HCT116 (cell line): ENCODE measurements at regions not wholly inside any gene's neighbourhood (a gene's known extent, or its start where the extent isn't known, plus 50 kb on each side); places are given as distances from the start of the nearest gene placed in this dataset.

Experiments used
- ATAC-seq: fragments of 200-7000 bp; cut with Tn5 transposase; 2 replicates; pipeline ENCODE4 v1.9.1; 2020; ENCODE audit warnings: mild to moderate bottlenecking, moderate library complexity
- BruUV-seq: library from RNA; stranded (reverse); fragments of 400-500 nt; replicated peaks from 2 replicates; lab custom pipeline; 2021; lab: Mats Ljungman, UMichigan
- CTCF ChIA-PET: fragments of 300-600 bp; sonication (Branson Sonifier 250); formaldehyde crosslinking; loops from one replicate; lab custom pipeline; 2021; ENCODE audit warnings: antibody characterized with exemption; lab: Charles Lee
- POLR2A ChIA-PET: fragments of 300-600, 350-600 bp; sonication (Branson Sonifier 250); formaldehyde crosslinking; loops from one replicate; lab custom pipeline; 2021; ENCODE audit warnings: antibody characterized with exemption; lab: Charles Lee
- RAD21 ChIA-PET, 2 experiments: fragments of 300-600 bp; sonication (Branson Sonifier 250); formaldehyde crosslinking; loops; one replicate each; lab custom pipeline; 2023; ENCODE audit warnings: low total read pairs in 2 of 2; ENCODE audit not compliant: uncharacterized antibody in 2 of 2, unreplicated experiment in 2 of 2, low non-redundant PET in 1 of 2; lab: Charles Lee
- DNase-seq: peaks from one replicate; pipeline ENCODE4 v3.0.0-alpha.2; 2010; ENCODE audit warnings: low read depth, low spot score
- H2AFZ ChIP-seq: fragments of 200-600 bp; shearing (Covaris generic), sonication (generic); 2 replicates; pipeline ENCODE4 v1.6.1; 2017; ENCODE audit warnings: low read depth, mixed run types, mixed read lengths, antibody characterized with exemption, low read length; ENCODE audit not compliant: poor library complexity, severe bottlenecking
- H3K27ac ChIP-seq: 2 replicates; pipeline ENCODE4 v1.5.1; 2012; ENCODE audit warnings: low read depth, low read length
- H3K27me3 ChIP-seq: fragments of 200-600 bp; sonication (generic); 2 replicates; pipeline ENCODE4 v1.6.1; 2016; ENCODE audit warnings: mixed run types, low read length, mixed read lengths; ENCODE audit not compliant: insufficient read depth
- H3K36me3 ChIP-seq, 2 experiments: fragments of 200-500 bp in 1 of 2; fragments of 200-600 bp in 1 of 2; sonication (Bioruptor generic) in 1 of 2; sonication (generic) in 1 of 2; 2 replicates each; pipeline versions ENCODE4 v1.5.1 to v1.6.1; 2014 to 2016; ENCODE audit warnings: low read length in 2 of 2, inconsistent platforms in 1 of 2, mixed read lengths in 1 of 2, mixed run types in 1 of 2; ENCODE audit not compliant: insufficient read depth in 2 of 2, control insufficient read depth in 1 of 2
- H3K4me1 ChIP-seq, 2 experiments: fragments of 200-600 bp in 1 of 2; sonication (generic) in 1 of 2; 2 replicates each; pipeline versions ENCODE4 v1.5.1 to v1.6.1; 2012 to 2017; ENCODE audit warnings: low read length in 2 of 2, inconsistent platforms in 1 of 2, mild to moderate bottlenecking in 1 of 2, mixed read lengths in 1 of 2, mixed run types in 1 of 2, moderate library complexity in 1 of 2; ENCODE audit not compliant: insufficient read depth in 2 of 2, control insufficient read depth in 1 of 2
- H3K4me2 ChIP-seq: fragments of 200-600 bp; sonication (generic); 2 replicates; pipeline ENCODE4 v1.6.1; 2017; ENCODE audit warnings: mixed run types, low read length, mixed read lengths
- H3K4me3 ChIP-seq, 2 experiments: fragments of 200-600 bp in 1 of 2; sonication (generic) in 1 of 2; replicated peaks in 1 of 2; 2 replicates each; pipeline ENCODE4 v1.5.1; 2011 to 2016; ENCODE audit warnings: low read length in 2 of 2, control low read depth in 1 of 2, low read depth in 1 of 2, mild to moderate bottlenecking in 1 of 2, mixed read lengths in 1 of 2, mixed run types in 1 of 2
- H3K79me2 ChIP-seq: fragments of 200-600 bp; sonication (generic); 2 replicates; pipeline ENCODE4 v1.6.1; 2017; ENCODE audit warnings: mild to moderate bottlenecking, mixed run types, low read length, moderate library complexity, mixed read lengths; ENCODE audit not compliant: insufficient read depth
- H3K9ac ChIP-seq: fragments of 200-600 bp; sonication (generic); 2 replicates; pipeline ENCODE4 v1.6.1; 2016; ENCODE audit warnings: low read length, mixed read lengths
- H3K9me2 ChIP-seq: fragments of 200-600 bp; sonication (generic), shearing (Covaris generic); 2 replicates; pipeline ENCODE4 v1.6.1; 2017; ENCODE audit warnings: mixed run types, mild to moderate bottlenecking, moderate library complexity; ENCODE audit not compliant: insufficient read depth
- H3K9me3 ChIP-seq, 2 experiments: fragments of 200-500 bp in 1 of 2; fragments of 200-600 bp in 1 of 2; sonication (Bioruptor generic) in 1 of 2; sonication (generic) in 1 of 2; 2 replicates each; pipeline ENCODE4 v1.6.1; 2014 to 2017; ENCODE audit warnings: low read length in 2 of 2, mixed read lengths in 2 of 2, inconsistent platforms in 1 of 2, low read depth in 1 of 2, mild to moderate bottlenecking in 1 of 2, mixed run types in 1 of 2, moderate library complexity in 1 of 2; ENCODE audit not compliant: control insufficient read depth in 1 of 2, insufficient read depth in 1 of 2
- H4K20me1 ChIP-seq: fragments of 200-600 bp; sonication (generic), shearing (Covaris generic); 2 replicates; pipeline ENCODE4 v1.6.1; 2017; ENCODE audit warnings: mixed run types, mild to moderate bottlenecking, moderate library complexity; ENCODE audit not compliant: insufficient read depth
- CBX3 ChIP-seq: IDR thresholded peaks from 2 replicates; pipeline ENCODE4 v1.6.1; 2012; ENCODE audit warnings: low read depth
- CEBPB ChIP-seq: IDR thresholded peaks from 2 replicates; pipeline ENCODE4 v1.6.1; 2012; ENCODE audit warnings: low read depth
- CTCF ChIP-seq, 3 experiments: fragments of 200-600 bp in 1 of 3; sonication (generic) in 1 of 3; IDR thresholded peaks in 2 of 3; conservative IDR thresholded peaks in 1 of 3; 2 replicates each; pipeline ENCODE4 v1.5.1; 2012 to 2017; ENCODE audit warnings: low read depth in 2 of 3, low read length in 2 of 3, antibody characterized with exemption in 1 of 3, borderline replicate concordance in 1 of 3, control low read depth in 1 of 3, mild to moderate bottlenecking in 1 of 3, mixed read lengths in 1 of 3, mixed run types in 1 of 3, moderate library complexity in 1 of 3; ENCODE audit not compliant: insufficient read depth in 1 of 3
- ELF1 ChIP-seq: IDR thresholded peaks from 2 replicates; pipeline ENCODE4 v1.6.1; 2012; ENCODE audit warnings: low read depth, borderline replicate concordance
- EZH2 ChIP-seq: fragments of 200-600 bp; sonication (generic); IDR thresholded peaks from 2 replicates; pipeline ENCODE4 v1.6.1; 2017; ENCODE audit warnings: antibody characterized with exemption, mixed run types
- EZH2phosphoT487 ChIP-seq: fragments of 200-600 bp; IDR thresholded peaks from 2 replicates; pipeline ENCODE4 v1.6.1; 2018; ENCODE audit warnings: antibody characterized with exemption, borderline replicate concordance
- FOSL1 ChIP-seq: IDR thresholded peaks from 2 replicates; pipeline ENCODE4 v1.6.1; 2012; ENCODE audit warnings: low read depth
- JUND ChIP-seq: IDR thresholded peaks from 2 replicates; pipeline ENCODE4 v1.6.1; 2012
- POLR2A ChIP-seq: IDR thresholded peaks from 2 replicates; pipeline ENCODE4 v1.7.0; 2011; ENCODE audit warnings: borderline replicate concordance; ENCODE audit not compliant: insufficient read depth, insufficient read length; ENCODE audit errors: extremely low read depth
- POLR2AphosphoS5 ChIP-seq: IDR thresholded peaks from 2 replicates; pipeline ENCODE4 v1.6.1; 2011; ENCODE audit warnings: mild to moderate bottlenecking, low read depth, low read length, moderate library complexity
- SP1 ChIP-seq: IDR thresholded peaks from 2 replicates; pipeline ENCODE4 v1.6.1; 2012; ENCODE audit warnings: low read depth
- SRF ChIP-seq: IDR thresholded peaks from 2 replicates; pipeline ENCODE4 v1.6.1; 2012; ENCODE audit warnings: low read depth
- TCF7L2 ChIP-seq: IDR thresholded peaks from 2 replicates; pipeline ENCODE4 v1.7.0; 2011; ENCODE audit warnings: borderline replicate concordance, inconsistent platforms; ENCODE audit not compliant: insufficient read depth, insufficient read length; ENCODE audit errors: extremely low read depth
- YY1 ChIP-seq: IDR thresholded peaks from 2 replicates; pipeline ENCODE4 v1.6.1; 2011; ENCODE audit warnings: low read length, low read depth, moderate library complexity, mild to moderate bottlenecking; ENCODE audit not compliant: insufficient replicate concordance; ENCODE audit errors: extremely low read depth
- ZFX ChIP-seq: fragments of 450-650 bp; IDR thresholded peaks from 2 replicates; pipeline ENCODE4 v1.6.1; 2017
- ZNF274 ChIP-seq: fragments of 200-500 bp; sonication (Bioruptor generic); IDR thresholded peaks from 2 replicates; pipeline ENCODE4 v1.6.1; 2014; ENCODE audit warnings: mild to moderate bottlenecking, low read depth, low read length, inconsistent platforms
- intact Hi-C: fragments of 100-400 bp; cut with micrococcal nuclease; formaldehyde crosslinking; loops from 2 replicates; pipeline ENCODE4 v1.10.0; 2022
- TF ChIP-seq, protein P1 (sequence below): IDR thresholded peaks from 2 replicates; pipeline ENCODE4 v1.6.1; 2012
- TF ChIP-seq, protein P2 (sequence below): IDR thresholded peaks from 2 replicates; pipeline ENCODE4 v1.6.1; 2012
- TF ChIP-seq, protein P3 (sequence below): IDR thresholded peaks from 2 replicates; pipeline ENCODE4 v1.6.1; 2011; ENCODE audit warnings: mild to moderate bottlenecking, low read length, moderate library complexity; ENCODE audit not compliant: insufficient replicate concordance; ENCODE audit errors: extremely low read depth

DNA sequence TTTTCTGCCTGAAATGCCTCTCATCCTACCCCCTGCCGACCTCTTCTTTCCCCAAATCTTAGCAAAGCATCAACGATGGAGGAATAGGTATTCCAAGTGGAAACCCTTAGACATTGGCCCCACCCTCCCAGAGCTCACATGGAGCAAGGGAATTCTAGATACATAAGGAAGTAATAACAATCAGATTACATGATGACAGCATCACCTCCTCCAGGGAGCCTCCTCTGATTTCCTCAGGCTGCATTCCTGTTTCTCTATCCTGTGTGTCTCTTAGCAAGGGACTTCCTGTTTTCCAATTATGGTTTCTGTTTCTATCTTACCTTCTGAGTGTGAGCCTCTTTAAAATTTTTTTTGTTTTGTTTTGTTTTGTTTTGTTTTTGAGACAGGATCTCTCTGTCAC lies 246.6 kb downstream of the TSHZ3 start (continued):
- TF ChIP-seq CTCF (IDR thresholded peaks at IDR 0.05 in 2 of 3, conservative IDR thresholded peaks at IDR 0.05 in 1 of 3; ENCODE audit: borderline replicate concordance in 1 of 3, insufficient read depth in 1 of 3, low read depth in 2 of 3, low read length in 2 of 3) (no peak), FOSL1 (no peak), CBX3 (no peak), SP1 (no peak), ELF1 (no peak), SRF (no peak)
- TF ChIP-seq, protein P1, sequence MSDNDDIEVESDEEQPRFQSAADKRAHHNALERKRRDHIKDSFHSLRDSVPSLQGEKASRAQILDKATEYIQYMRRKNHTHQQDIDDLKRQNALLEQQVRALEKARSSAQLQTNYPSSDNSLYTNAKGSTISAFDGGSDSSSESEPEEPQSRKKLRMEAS = no peak
- TF ChIP-seq, protein P2, sequence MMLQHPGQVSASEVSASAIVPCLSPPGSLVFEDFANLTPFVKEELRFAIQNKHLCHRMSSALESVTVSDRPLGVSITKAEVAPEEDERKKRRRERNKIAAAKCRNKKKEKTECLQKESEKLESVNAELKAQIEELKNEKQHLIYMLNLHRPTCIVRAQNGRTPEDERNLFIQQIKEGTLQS = no peak
- TF ChIP-seq, protein P3, sequence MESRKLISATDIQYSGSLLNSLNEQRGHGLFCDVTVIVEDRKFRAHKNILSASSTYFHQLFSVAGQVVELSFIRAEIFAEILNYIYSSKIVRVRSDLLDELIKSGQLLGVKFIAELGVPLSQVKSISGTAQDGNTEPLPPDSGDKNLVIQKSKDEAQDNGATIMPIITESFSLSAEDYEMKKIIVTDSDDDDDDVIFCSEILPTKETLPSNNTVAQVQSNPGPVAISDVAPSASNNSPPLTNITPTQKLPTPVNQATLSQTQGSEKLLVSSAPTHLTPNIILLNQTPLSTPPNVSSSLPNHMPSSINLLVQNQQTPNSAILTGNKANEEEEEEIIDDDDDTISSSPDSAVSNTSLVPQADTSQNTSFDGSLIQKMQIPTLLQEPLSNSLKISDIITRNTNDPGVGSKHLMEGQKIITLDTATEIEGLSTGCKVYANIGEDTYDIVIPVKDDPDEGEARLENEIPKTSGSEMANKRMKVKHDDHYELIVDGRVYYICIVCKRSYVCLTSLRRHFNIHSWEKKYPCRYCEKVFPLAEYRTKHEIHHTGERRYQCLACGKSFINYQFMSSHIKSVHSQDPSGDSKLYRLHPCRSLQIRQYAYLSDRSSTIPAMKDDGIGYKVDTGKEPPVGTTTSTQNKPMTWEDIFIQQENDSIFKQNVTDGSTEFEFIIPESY = no peak
- TF ChIP-seq, all 23 proteins: peak for 0

DNA sequence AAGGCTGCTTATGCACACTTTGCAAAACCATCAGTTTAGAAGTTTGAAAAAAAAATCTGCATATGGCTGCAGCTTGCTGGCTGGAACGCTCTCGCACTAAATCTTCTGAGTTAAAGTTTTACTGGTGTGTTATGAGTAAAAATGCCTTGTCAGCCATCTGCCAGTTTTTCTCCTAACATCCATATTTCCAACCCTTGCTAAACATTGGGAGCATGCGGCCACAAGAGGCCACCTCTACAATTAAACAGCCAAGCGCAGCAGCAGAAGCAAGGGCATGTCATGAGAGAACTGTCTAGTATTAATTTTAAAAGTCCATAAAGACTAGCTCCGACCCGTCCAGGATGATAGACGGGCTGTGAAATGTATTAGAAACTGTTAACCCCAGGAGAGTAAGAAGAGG lies 248.3 kb downstream of the TSHZ3 start:
- BruUV-seq = no TSS peak
- Histone ChIP-seq H3K9me2 (no peaks in the 10 kb centered on the region), H3K27ac (no peak overlapping the region), H2AFZ (no peak overlapping the region), H3K4me3 (no peak overlapping the region), H3K36me3 (no peaks in the 10 kb centered on the region), H3K4me1 (no peaks in the 10 kb centered on the region), H3K9ac (no peak overlapping the region), H4K20me1 (no peaks in the 10 kb centered on the region), H3K27me3 (no peaks in the 10 kb centered on the region), H3K79me2 (no peaks in the 10 kb centered on the region), H3K9me3 (peaks cover 6 to 36% of the 10 kb centered on the region in 2 experiments; a peak in 2 of 4 replicates), H3K4me2 (no peak overlapping the region)
- no peak for ATAC-seq
- intact Hi-C loops = no loop called here
- ChIA-PET RAD21 (no interaction called here), CTCF (no interaction called here), POLR2A (no interaction called here)
- no peak for DNase-seq
- TF ChIP-seq SRF = no peak
- no peak for TF ChIP-seq EZH2phosphoT487
- TF ChIP-seq, protein P3 = no peak
- TF ChIP-seq, protein P2 = no peak
- TF ChIP-seq ZFX = no peak
- no peak for TF ChIP-seq JUND
- TF ChIP-seq TCF7L2 = no peak
- no peak for TF ChIP-seq CEBPB
- no peak for TF ChIP-seq POLR2AphosphoS5
- TF ChIP-seq CBX3 = no peak
- TF ChIP-seq ZNF274 = no peak
- no peak for TF ChIP-seq YY1
- no peak for TF ChIP-seq SP1
- TF ChIP-seq ELF1 = no peak
- TF ChIP-seq POLR2A = no peak
- TF ChIP-seq FOSL1 = no peak
- no peak for TF ChIP-seq EZH2
